HG03159 (cell line): ENCODE measurements at regions not wholly inside any gene's neighbourhood (a gene's known extent, or its start where the extent isn't known, plus 50 kb on each side); places are given as distances from the start of the nearest gene placed in this dataset.
"Not testable (repeated sequence)": the region's sequence is repeated elsewhere in the genome, so short reads cannot be mapped to it uniquely, and the experiment has no call there.

Experiments used
- ATAC-seq: cut with Tn5 transposase; IDR thresholded peaks from one replicate; pipeline ENCODE4 v1.9.1; 2021; ENCODE audit warnings: mild to moderate bottlenecking, moderate library complexity; ENCODE audit not compliant: unreplicated experiment

GRCh38 chr9:102941868-102942267 is 53.3 kb upstream of the CYLC2 start:
- no peak for ATAC-seq

GRCh38 chr9:102922526-102922925 is 72.6 kb upstream of the CYLC2 start:
- no peak for ATAC-seq

GRCh38 chr9:102911185-102911584 is 83.9 kb upstream of the CYLC2 start:
- no peak for ATAC-seq

- not testable (repeated sequence) for ATAC-seq
Observed at GRCh38 chr9:102905795-102906194, 89.3 kb upstream of the CYLC2 start.

GRCh38 chr9:102892025-102892424 is 103.1 kb upstream of the CYLC2 start:
- ATAC-seq = no peak

GRCh38 chr9:102888747-102889146 is 106.4 kb upstream of the CYLC2 start:
- ATAC-seq = not testable (repeated sequence)

- no peak for ATAC-seq
Observed at GRCh38 chr9:102875687-102876086, 119.4 kb upstream of the CYLC2 start.

- ATAC-seq = no peak
Observed at GRCh38 chr9:102867488-102867887, 127.6 kb upstream of the CYLC2 start.

- no peak for ATAC-seq
Observed at GRCh38 chr9:102862478-102862877, 132.7 kb upstream of the CYLC2 start.

- ATAC-seq = no peak
Observed at GRCh38 chr9:102855641-102856040, 139.5 kb upstream of the CYLC2 start.

- ATAC-seq = no peak
Observed at GRCh38 chr9:102845827-102846371, 149.2 kb upstream of the CYLC2 start.

- no peak for ATAC-seq
Observed at GRCh38 chr9:102844716-102845115, 150.4 kb upstream of the CYLC2 start.

- ATAC-seq = no peak
Observed at GRCh38 chr9:102842423-102842822, 152.7 kb upstream of the CYLC2 start.

- ATAC-seq = no peak
Observed at GRCh38 chr9:102841376-102841775, 153.8 kb upstream of the CYLC2 start.

- ATAC-seq = no peak
Observed at GRCh38 chr9:102840335-102840734, 154.8 kb upstream of the CYLC2 start.

- no peak for ATAC-seq
Observed at GRCh38 chr9:102832814-102833213, 162.3 kb upstream of the CYLC2 start.

GRCh38 chr9:102796244-102796643 is 198.9 kb upstream of the CYLC2 start:
- no peak for ATAC-seq

GRCh38 chr9:102795532-102795931 is 199.6 kb upstream of the CYLC2 start:
- no peak for ATAC-seq

GRCh38 chr9:102779356-102779755 is 215.8 kb upstream of the CYLC2 start:
- ATAC-seq = no peak

GRCh38 chr9:102778746-102779145 is 216.4 kb upstream of the CYLC2 start:
- ATAC-seq = no peak

- ATAC-seq = no peak
Observed at GRCh38 chr9:102770704-102771103, 224.4 kb upstream of the CYLC2 start.

GRCh38 chr9:102769307-102769706 is 225.8 kb upstream of the CYLC2 start:
- no peak for ATAC-seq

- no peak for ATAC-seq
Observed at GRCh38 chr9:102768002-102768401, 227.1 kb upstream of the CYLC2 start.
